Mesenchymal stem cell (in vitro differentiated cells and primary cell): ENCODE measurements at regions not wholly inside any gene's neighbourhood (a gene's known extent, or its start where the extent isn't known, plus 50 kb on each side); places are given as distances from the start of the nearest gene placed in this dataset.
"Not testable (repeated sequence)": the region's sequence is repeated elsewhere in the genome, so short reads cannot be mapped to it uniquely, and the experiment has no call there.

Experiments
- DNase-seq: peaks from one replicate; pipeline ENCODE4 v3.0.0-alpha.2; 2013
- H2AFZ ChIP-seq: one replicate; pipeline ENCODE4 v1.6.1; 2013; ENCODE audit warnings: low read depth, mild to moderate bottlenecking, control low read depth, inconsistent platforms, low read length, moderate library complexity
- H2AK5ac ChIP-seq: 2 replicates; pipeline ENCODE4 v1.6.1; 2013; ENCODE audit warnings: low read length, moderate library complexity, mild to moderate bottlenecking, inconsistent platforms; ENCODE audit not compliant: severe bottlenecking
- H2BK120ac ChIP-seq: one replicate; pipeline ENCODE4 v1.6.1; 2013; ENCODE audit warnings: low read depth, mild to moderate bottlenecking, inconsistent platforms, low read length, moderate library complexity
- H2BK12ac ChIP-seq, 2 experiments: one replicate each; pipeline ENCODE4 v1.6.1; 2013; ENCODE audit warnings: inconsistent platforms in 2 of 2, low read length in 2 of 2, mild to moderate bottlenecking in 2 of 2, moderate library complexity in 2 of 2, control low read depth in 1 of 2
- H2BK15ac ChIP-seq: one replicate; pipeline ENCODE4 v1.6.1; 2013; ENCODE audit warnings: mild to moderate bottlenecking, low read depth, inconsistent platforms; ENCODE audit not compliant: poor library complexity, severe bottlenecking
- H2BK5ac ChIP-seq: 2 replicates; pipeline ENCODE4 v1.6.1; 2013; ENCODE audit warnings: low read depth, mild to moderate bottlenecking, low read length, control low read depth, inconsistent platforms; ENCODE audit not compliant: poor library complexity, severe bottlenecking
- H3K14ac ChIP-seq, 2 experiments: one replicate each; pipeline ENCODE4 v1.6.1; 2013; ENCODE audit warnings: inconsistent platforms in 2 of 2, low read length in 2 of 2, control low read depth in 1 of 2, mild to moderate bottlenecking in 1 of 2, moderate library complexity in 1 of 2
- H3K18ac ChIP-seq, 2 experiments: one replicate each; pipeline ENCODE4 v1.6.1; 2013; ENCODE audit warnings: inconsistent platforms in 2 of 2, low read length in 2 of 2, control low read depth in 1 of 2, low read depth in 1 of 2, mild to moderate bottlenecking in 1 of 2
- H3K23ac ChIP-seq, 2 experiments: one replicate each; pipeline ENCODE4 v1.6.1; 2013; ENCODE audit warnings: inconsistent platforms in 2 of 2, low read length in 2 of 2, mild to moderate bottlenecking in 2 of 2, moderate library complexity in 2 of 2, control low read depth in 1 of 2
- H3K27ac ChIP-seq: 2 replicates; pipeline ENCODE4 v1.5.1; 2013; ENCODE audit warnings: mild to moderate bottlenecking, moderate library complexity, low read length, control low read depth, inconsistent platforms; ENCODE audit not compliant: poor library complexity, severe bottlenecking
- H3K27me3 ChIP-seq, 2 experiments: 2 replicates each; pipeline versions ENCODE4 v1.6.1 to v1.7.0; 2013; ENCODE audit warnings: low read length in 2 of 2, mild to moderate bottlenecking in 2 of 2, moderate library complexity in 2 of 2, control low read depth in 1 of 2, inconsistent platforms in 1 of 2; ENCODE audit not compliant: control insufficient read depth in 1 of 2, insufficient read depth in 1 of 2
- H3K36me3 ChIP-seq, 2 experiments: 2 replicates each; pipeline versions ENCODE4 v1.6.1 to v1.7.0; 2013; ENCODE audit warnings: low read length in 2 of 2, control low read depth in 1 of 2, inconsistent platforms in 1 of 2, low read depth in 1 of 2, mild to moderate bottlenecking in 1 of 2; ENCODE audit not compliant: insufficient read depth in 2 of 2, control insufficient read depth in 1 of 2
- H3K4ac ChIP-seq, 2 experiments: one replicate each; pipeline ENCODE4 v1.6.1; 2013; ENCODE audit warnings: inconsistent platforms in 2 of 2, low read length in 2 of 2, mild to moderate bottlenecking in 2 of 2, moderate library complexity in 2 of 2, control low read depth in 1 of 2, low read depth in 1 of 2
- H3K4me1 ChIP-seq: 2 replicates; pipeline ENCODE4 v1.6.1; 2013; ENCODE audit warnings: low read depth, low read length, control low read depth; ENCODE audit not compliant: control insufficient read depth, insufficient read depth
- H3K4me2 ChIP-seq: 2 replicates; pipeline ENCODE4 v1.6.1; 2013; ENCODE audit warnings: low read length, mild to moderate bottlenecking, inconsistent platforms; ENCODE audit not compliant: poor library complexity, severe bottlenecking
- H3K4me3 ChIP-seq, 2 experiments: 2 replicates each; pipeline versions ENCODE4 v1.5.1 to v1.7.0; 2013; ENCODE audit warnings: low read length in 2 of 2, mild to moderate bottlenecking in 2 of 2, control low read depth in 1 of 2, low read depth in 1 of 2; ENCODE audit not compliant: insufficient read depth in 1 of 2
- H3K79me1 ChIP-seq: replicated peaks from 2 replicates; pipeline ENCODE4 v1.6.1; 2013; ENCODE audit warnings: mild to moderate bottlenecking, control low read depth, low read length, inconsistent platforms; ENCODE audit not compliant: poor library complexity, severe bottlenecking
- H3K9ac ChIP-seq: 2 replicates; pipeline ENCODE4 v1.7.0; 2013; ENCODE audit warnings: mild to moderate bottlenecking, low read length, moderate library complexity
- H3K9me3 ChIP-seq: 2 replicates; pipeline ENCODE4 v1.7.0; 2013; ENCODE audit warnings: mild to moderate bottlenecking, low read length; ENCODE audit not compliant: control insufficient read depth
- H4K8ac ChIP-seq: one replicate; pipeline ENCODE4 v1.6.1; 2013; ENCODE audit warnings: inconsistent platforms, mild to moderate bottlenecking, low read length, moderate library complexity
- H4K91ac ChIP-seq: one replicate; pipeline ENCODE4 v1.6.1; 2013; ENCODE audit warnings: mild to moderate bottlenecking, low read length, inconsistent platforms
- WGBS: methylation state at CpG from one replicate; pipeline ENCODE4 v1.1.7; 2013; ENCODE audit warnings: mixed read lengths; 5-methylcytosine and 5-hydroxymethylcytosine counted together

DNA sequence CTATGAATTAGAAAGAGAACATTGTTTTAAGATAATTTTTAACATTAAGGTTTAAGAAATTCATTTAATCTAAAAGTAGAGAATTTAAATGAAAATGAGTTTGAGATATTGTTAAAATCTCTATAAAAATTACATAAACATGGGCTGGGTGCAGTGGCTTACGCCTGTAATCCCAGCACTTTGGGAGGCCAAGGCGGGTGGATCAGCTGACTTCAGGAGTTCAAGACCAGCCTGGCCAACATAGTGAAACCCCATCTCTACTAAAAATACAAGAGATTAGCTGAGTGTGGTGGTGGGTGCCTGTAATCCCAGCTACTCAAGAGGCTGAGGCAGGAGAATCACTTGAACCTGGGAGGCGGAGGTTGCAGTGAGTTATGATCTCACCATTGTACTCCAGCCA, 1379.6 kb downstream of the NCAM2 start:
- 100% methylated on average over 2 of the region's 3 CpGs for WGBS
- not testable (repeated sequence) for H2BK5ac ChIP-seq, H3K18ac ChIP-seq, H2BK120ac ChIP-seq, DNase-seq, H3K79me1 ChIP-seq, H3K4me2 ChIP-seq, H2BK15ac ChIP-seq, H3K27me3 ChIP-seq, H3K4me3 ChIP-seq, H4K8ac ChIP-seq, H2AK5ac ChIP-seq, H3K9ac ChIP-seq, H3K14ac ChIP-seq, H2AFZ ChIP-seq, H3K4me1 ChIP-seq, H3K36me3 ChIP-seq, H3K23ac ChIP-seq, H4K91ac ChIP-seq, H3K27ac ChIP-seq, H3K4ac ChIP-seq, H2BK12ac ChIP-seq
- H3K9me3 ChIP-seq = peaks cover 11% of the 10 kb centered on the region

DNA sequence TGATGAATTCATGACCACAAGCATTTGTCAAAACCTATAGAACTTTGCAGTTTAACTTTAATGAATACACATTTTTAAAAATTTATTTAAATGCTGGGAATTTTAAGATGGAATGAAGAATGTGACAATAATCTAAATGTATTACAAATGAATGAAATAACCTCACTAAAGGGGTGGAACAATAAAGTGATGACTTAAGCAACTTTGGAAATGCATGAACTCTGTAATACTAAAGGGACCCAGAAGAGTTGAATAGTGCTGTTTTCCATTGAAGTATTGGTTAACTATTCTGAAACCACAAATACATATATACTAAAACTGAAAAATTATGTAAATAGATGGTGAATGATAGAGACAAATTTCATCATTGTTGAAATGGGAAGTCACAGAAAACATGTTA, 1395.1 kb downstream of the NCAM2 start:
- Histone ChIP-seq H2BK5ac (no peak overlapping the region), H3K4ac (no peak overlapping the region), H3K9ac (no peak overlapping the region), H3K27ac (no peak overlapping the region), H3K79me1 (no peaks in the 10 kb centered on the region), H2AFZ (no peak overlapping the region), H4K91ac (no peak overlapping the region), H3K4me2 (no peak overlapping the region), H3K27me3 (no peaks in the 10 kb centered on the region), H2BK12ac (no peak overlapping the region), H2BK120ac (no peak overlapping the region), H2BK15ac (no peak overlapping the region), H3K14ac (no peak overlapping the region), H3K4me3 (no peak overlapping the region), H3K4me1 (no peaks in the 10 kb centered on the region), H3K18ac (no peak overlapping the region), H3K23ac (no peak overlapping the region), H3K36me3 (no peaks in the 10 kb centered on the region), H3K9me3 (peaks cover 3% of the 10 kb centered on the region), H2AK5ac (no peak overlapping the region), H4K8ac (no peak overlapping the region)
- no peak for DNase-seq

DNA sequence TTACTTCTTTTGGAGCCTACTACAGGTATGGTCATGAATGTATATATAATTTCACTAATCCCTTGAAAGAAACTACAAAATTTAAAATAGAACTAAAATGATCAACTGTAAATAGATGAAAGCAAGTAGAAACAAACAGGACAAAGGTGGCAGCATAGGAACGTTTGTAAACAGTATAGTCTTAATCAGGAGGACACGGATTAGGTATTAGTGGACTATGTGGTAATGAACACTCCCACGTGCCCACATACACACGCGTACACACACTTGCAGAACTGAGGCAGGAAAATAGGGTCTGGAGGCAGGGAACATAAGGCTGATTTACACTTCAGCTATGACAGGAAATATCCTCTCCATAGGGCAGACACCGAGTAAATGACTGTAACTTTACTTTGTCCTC, 1397.8 kb downstream of the NCAM2 start:
- Histone ChIP-seq H2BK12ac (no peak overlapping the region), H3K4me3 (no peak overlapping the region), H3K36me3 (no peaks in the 10 kb centered on the region), H3K14ac (no peak overlapping the region), H3K4me2 (no peak overlapping the region), H2BK15ac (no peak overlapping the region), H3K79me1 (no peaks in the 10 kb centered on the region), H3K27ac (no peak overlapping the region), H2BK120ac (no peak overlapping the region), H2AK5ac (no peak overlapping the region), H3K27me3 (no peaks in the 10 kb centered on the region), H3K18ac (no peak overlapping the region), H3K9ac (no peak overlapping the region), H3K4ac (no peak overlapping the region), H2BK5ac (no peak overlapping the region), H4K8ac (no peak overlapping the region), H3K9me3 (peaks cover 3% of the 10 kb centered on the region), H2AFZ (no peak overlapping the region), H3K4me1 (no peaks in the 10 kb centered on the region), H4K91ac (no peak overlapping the region), H3K23ac (no peak overlapping the region)
- 87% methylated on average over 6 of the region's 6 CpGs for WGBS
- DNase-seq = no peak

DNA sequence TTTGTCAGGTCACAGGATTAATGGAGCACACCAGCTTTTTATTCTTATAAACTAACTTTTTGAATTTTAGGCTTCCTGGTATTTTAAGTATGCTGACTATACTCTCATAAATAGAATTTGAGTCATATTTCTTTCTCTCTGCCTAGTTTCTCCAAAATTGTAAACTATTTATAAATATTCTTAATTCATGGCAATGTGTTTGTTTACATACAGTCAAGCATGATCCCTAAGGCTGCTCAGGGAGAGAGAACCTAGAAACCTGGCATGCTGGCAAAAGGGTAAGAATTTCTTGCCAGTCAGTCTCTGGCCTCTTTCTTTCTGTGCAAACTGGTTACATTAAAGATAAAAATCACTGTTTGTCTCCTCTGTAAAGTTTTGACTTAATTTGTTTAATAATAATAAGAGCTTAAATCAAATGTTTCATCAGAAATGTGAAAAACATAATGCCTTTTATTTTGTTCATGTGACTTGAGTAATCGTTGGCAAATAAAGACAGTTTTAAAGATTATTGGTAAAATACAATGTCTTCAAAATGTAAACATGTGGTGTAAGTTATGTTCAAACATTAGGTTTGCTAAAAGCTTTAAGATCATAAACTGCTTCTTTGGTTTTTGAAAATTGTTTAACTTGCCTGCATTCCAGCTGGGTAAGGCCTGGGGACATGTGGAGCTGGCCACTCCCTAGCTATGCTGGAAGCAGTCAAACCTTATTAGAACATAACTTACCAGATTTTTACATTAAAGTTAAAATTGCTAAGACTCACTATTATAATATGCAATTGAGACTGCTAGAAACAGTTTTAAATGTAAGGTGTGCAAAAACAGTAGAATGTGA, 1401.7 kb downstream of the NCAM2 start:
- WGBS = 64% methylated on average over 1 of the region's 1 CpG
- Histone ChIP-seq H4K8ac (no peak overlapping the region), H3K27me3 (no peaks in the 10 kb centered on the region), H3K4me1 (no peaks in the 10 kb centered on the region), H3K27ac (no peak overlapping the region), H2BK120ac (no peak overlapping the region), H2BK15ac (no peak overlapping the region), H2AK5ac (no peak overlapping the region), H3K23ac (no peak overlapping the region), H3K18ac (no peak overlapping the region), H3K79me1 (no peaks in the 10 kb centered on the region), H3K9ac (no peak overlapping the region), H2AFZ (no peak overlapping the region), H2BK5ac (no peak overlapping the region), H3K4me2 (no peak overlapping the region), H3K9me3 (no peaks in the 10 kb centered on the region), H3K14ac (no peak overlapping the region), H3K4me3 (no peak overlapping the region), H2BK12ac (no peak overlapping the region), H4K91ac (no peak overlapping the region), H3K36me3 (no peaks in the 10 kb centered on the region), H3K4ac (no peak overlapping the region)
- no peak for DNase-seq
